Endodermal cell (in vitro differentiated cells): ENCODE measurements at regions not wholly inside any gene's neighbourhood (a gene's known extent, or its start where the extent isn't known, plus 50 kb on each side); places are given as distances from the start of the nearest gene placed in this dataset.
A peak's percentile ranks its signal among the peaks of the same experiment; 100 is the strongest.

Source experiments
- DNase-seq: peaks from one replicate; pipeline ENCODE4 v3.0.0-alpha.2; 2017
- H3K27ac ChIP-seq: 2 replicates; pipeline ENCODE4 v1.5.1; 2013; ENCODE audit warnings: mild to moderate bottlenecking, low read depth, low read length, moderate library complexity
- H3K27me3 ChIP-seq: 2 replicates; pipeline ENCODE4 v1.6.1; 2013; ENCODE audit warnings: mild to moderate bottlenecking, low read length, moderate library complexity; ENCODE audit not compliant: insufficient read depth, control insufficient read depth, poor library complexity, severe bottlenecking
- H3K36me3 ChIP-seq: 2 replicates; pipeline ENCODE4 v1.7.0; 2013; ENCODE audit warnings: mild to moderate bottlenecking, low read length, moderate library complexity; ENCODE audit not compliant: control insufficient read depth, insufficient read depth
- H3K4me1 ChIP-seq: one replicate; pipeline ENCODE4 v1.7.0; 2013; ENCODE audit warnings: low read length; ENCODE audit not compliant: control insufficient read depth, insufficient read depth
- H3K4me3 ChIP-seq: 2 replicates; pipeline ENCODE4 v1.5.1; 2013; ENCODE audit warnings: mild to moderate bottlenecking, low read length, moderate library complexity
- H3K9ac ChIP-seq: 2 replicates; pipeline ENCODE4 v1.6.1; 2013; ENCODE audit warnings: mild to moderate bottlenecking, low read length, moderate library complexity; ENCODE audit not compliant: poor library complexity, severe bottlenecking; ENCODE audit errors: extremely low read depth
- H3K9me3 ChIP-seq: 2 replicates; pipeline ENCODE4 v1.6.1; 2013; ENCODE audit warnings: mild to moderate bottlenecking, low read length, moderate library complexity; ENCODE audit not compliant: control insufficient read depth
- H3K27ac Mint-ChIP-seq: 2 replicates; pipeline ENCODE4 v1.8.0; 2020; ENCODE audit warnings: mixed read lengths
- H3K27me3 Mint-ChIP-seq: 2 replicates; pipeline ENCODE4 v1.8.0; 2021; ENCODE audit warnings: mild to moderate bottlenecking, mixed read lengths; ENCODE audit not compliant: insufficient read depth
- H3K36me3 Mint-ChIP-seq: 2 replicates; pipeline ENCODE4 v1.8.0; 2020; ENCODE audit warnings: low read depth, mixed read lengths
- H3K4me1 Mint-ChIP-seq: 2 replicates; pipeline ENCODE4 v1.8.0; 2020; ENCODE audit warnings: mixed read lengths
- H3K4me3 Mint-ChIP-seq: 2 replicates; pipeline ENCODE4 v1.8.0; 2020; ENCODE audit warnings: mild to moderate bottlenecking, moderate library complexity, mixed read lengths
- H3K9me3 Mint-ChIP-seq: 2 replicates; pipeline ENCODE4 v1.8.0; 2020; ENCODE audit warnings: mild to moderate bottlenecking, mixed read lengths
- WGBS, 2 experiments: methylation state at CpG; one replicate each; pipeline versions ENCODE4 v1.1.5 to v1.1.7; 2013; ENCODE audit warnings: missing lambda C conversion rate in 2 of 2, mixed read lengths in 1 of 2; ENCODE audit not compliant: insufficient coverage in 1 of 2, insufficient read length in 1 of 2; 5-methylcytosine and 5-hydroxymethylcytosine counted together
- TF ChIP-seq, protein P1 (sequence below): fragments of 200-600 bp; sonication (generic); conservative IDR thresholded peaks from 2 replicates; pipeline ENCODE4 v1.5.0; 2021; ENCODE audit warnings: antibody characterized with exemption, mild to moderate bottlenecking

DNA sequence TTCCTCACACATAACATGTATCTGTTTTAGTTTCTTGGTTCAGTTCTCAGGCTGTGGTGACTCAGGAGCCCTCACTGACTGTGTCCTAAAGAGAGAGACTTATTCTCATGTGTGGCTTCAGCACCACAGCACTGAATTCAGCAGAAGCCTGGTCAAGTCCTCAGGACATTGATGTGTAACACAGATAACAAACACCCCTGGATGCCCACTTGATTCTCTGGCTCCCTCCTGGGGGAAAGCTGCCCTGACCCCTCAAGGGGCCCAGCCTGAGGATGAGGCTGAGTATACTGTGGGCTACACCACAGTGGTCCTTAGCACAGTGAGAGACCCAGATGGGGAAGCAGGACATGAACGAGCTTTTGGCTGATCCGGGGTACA lies 87.2 kb upstream of the VPREB1 start:
- 88 to 100% methylated on average over 2 of the region's 2 CpGs for WGBS, 2 experiments
- Histone ChIP-seq H3K9me3 (no peaks in the 10 kb centered on the region), H3K27me3 (peaks cover 73% of the 10 kb centered on the region), H3K27ac (no peak overlapping the region), H3K4me1 (no peaks in the 10 kb centered on the region), H3K4me3 (no peak overlapping the region), H3K36me3 (no peaks in the 10 kb centered on the region), H3K9ac (no peak overlapping the region)
- no peak for DNase-seq
- Mint-ChIP-seq H3K4me1 (no peaks in the 10 kb centered on the region), H3K27me3 (peaks cover 92% of the 10 kb centered on the region), H3K9me3 (peaks cover 4% of the 10 kb centered on the region), H3K27ac (no peak overlapping the region), H3K4me3 (no peak overlapping the region), H3K36me3 (no peaks in the 10 kb centered on the region)
- TF ChIP-seq, protein P1, sequence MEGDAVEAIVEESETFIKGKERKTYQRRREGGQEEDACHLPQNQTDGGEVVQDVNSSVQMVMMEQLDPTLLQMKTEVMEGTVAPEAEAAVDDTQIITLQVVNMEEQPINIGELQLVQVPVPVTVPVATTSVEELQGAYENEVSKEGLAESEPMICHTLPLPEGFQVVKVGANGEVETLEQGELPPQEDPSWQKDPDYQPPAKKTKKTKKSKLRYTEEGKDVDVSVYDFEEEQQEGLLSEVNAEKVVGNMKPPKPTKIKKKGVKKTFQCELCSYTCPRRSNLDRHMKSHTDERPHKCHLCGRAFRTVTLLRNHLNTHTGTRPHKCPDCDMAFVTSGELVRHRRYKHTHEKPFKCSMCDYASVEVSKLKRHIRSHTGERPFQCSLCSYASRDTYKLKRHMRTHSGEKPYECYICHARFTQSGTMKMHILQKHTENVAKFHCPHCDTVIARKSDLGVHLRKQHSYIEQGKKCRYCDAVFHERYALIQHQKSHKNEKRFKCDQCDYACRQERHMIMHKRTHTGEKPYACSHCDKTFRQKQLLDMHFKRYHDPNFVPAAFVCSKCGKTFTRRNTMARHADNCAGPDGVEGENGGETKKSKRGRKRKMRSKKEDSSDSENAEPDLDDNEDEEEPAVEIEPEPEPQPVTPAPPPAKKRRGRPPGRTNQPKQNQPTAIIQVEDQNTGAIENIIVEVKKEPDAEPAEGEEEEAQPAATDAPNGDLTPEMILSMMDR = no peak

- H3K27me3 Mint-ChIP-seq = peaks cover 92% of the 10 kb centered on the region
- Histone ChIP-seq H3K27ac (no peak overlapping the region), H3K27me3 (peaks cover 73% of the 10 kb centered on the region), H3K9ac (no peak overlapping the region), H3K4me1 (no peaks in the 10 kb centered on the region), H3K9me3 (no peaks in the 10 kb centered on the region), H3K36me3 (no peaks in the 10 kb centered on the region), H3K4me3 (no peak overlapping the region)
- H3K36me3 Mint-ChIP-seq = no peaks in the 10 kb centered on the region
- TF ChIP-seq, protein P1 = peak; percentile 87
- DNase-seq = peak; percentile 86
- 44 to 56% methylated on average over 7 to 9 of the region's 9 CpGs for WGBS, 2 experiments
- peaks cover 4% of the 10 kb centered on the region for H3K9me3 Mint-ChIP-seq
- no peaks in the 10 kb centered on the region for H3K4me1 Mint-ChIP-seq
- H3K4me3 Mint-ChIP-seq = no peak overlapping the region
- H3K27ac Mint-ChIP-seq = no peak overlapping the region
Observed at GRCh38 chr22:22156716-22157347, 87.8 kb upstream of the VPREB1 start.

GRCh38 chr22:22156348-22156715 lies 88.3 kb upstream of the VPREB1 start:
- Mint-ChIP-seq H3K36me3 (no peaks in the 10 kb centered on the region), H3K4me1 (no peaks in the 10 kb centered on the region), H3K9me3 (peaks cover 4% of the 10 kb centered on the region), H3K4me3 (no peak overlapping the region), H3K27me3 (peaks cover 94% of the 10 kb centered on the region), H3K27ac (no peak overlapping the region)
- no peaks in the 10 kb centered on the region for H3K9me3 ChIP-seq
- H3K9ac ChIP-seq = no peak overlapping the region
- WGBS, 2 experiments = 92 to 100% methylated on average over 1 of the region's 2 CpGs
- peaks cover 76% of the 10 kb centered on the region for H3K27me3 ChIP-seq
- DNase-seq = no peak
- TF ChIP-seq, protein P1 = no peak
- H3K4me1 ChIP-seq = no peaks in the 10 kb centered on the region
- H3K4me3 ChIP-seq = no peak overlapping the region
- H3K27ac ChIP-seq = no peak overlapping the region
- no peaks in the 10 kb centered on the region for H3K36me3 ChIP-seq
